HCT116 (cell line): ENCODE measurements at regions not wholly inside any gene's neighbourhood (a gene's known extent, or its start where the extent isn't known, plus 50 kb on each side); places are given as distances from the start of the nearest gene placed in this dataset.

Source experiments
- ATAC-seq: fragments of 200-7000 bp; cut with Tn5 transposase; 2 replicates; pipeline ENCODE4 v1.9.1; 2020; ENCODE audit warnings: mild to moderate bottlenecking, moderate library complexity
- BruUV-seq: library from RNA; stranded (reverse); fragments of 400-500 nt; replicated peaks from 2 replicates; lab custom pipeline; 2021; lab: Mats Ljungman, UMichigan
- CTCF ChIA-PET: fragments of 300-600 bp; sonication (Branson Sonifier 250); formaldehyde crosslinking; loops from one replicate; lab custom pipeline; 2021; ENCODE audit warnings: antibody characterized with exemption; lab: Charles Lee
- POLR2A ChIA-PET: fragments of 300-600, 350-600 bp; sonication (Branson Sonifier 250); formaldehyde crosslinking; loops from one replicate; lab custom pipeline; 2021; ENCODE audit warnings: antibody characterized with exemption; lab: Charles Lee
- RAD21 ChIA-PET, 2 experiments: fragments of 300-600 bp; sonication (Branson Sonifier 250); formaldehyde crosslinking; loops; one replicate each; lab custom pipeline; 2023; ENCODE audit warnings: low total read pairs in 2 of 2; ENCODE audit not compliant: uncharacterized antibody in 2 of 2, unreplicated experiment in 2 of 2, low non-redundant PET in 1 of 2; lab: Charles Lee
- DNase-seq: peaks from one replicate; pipeline ENCODE4 v3.0.0-alpha.2; 2010; ENCODE audit warnings: low read depth, low spot score
- H2AFZ ChIP-seq: fragments of 200-600 bp; shearing (Covaris generic), sonication (generic); 2 replicates; pipeline ENCODE4 v1.6.1; 2017; ENCODE audit warnings: low read depth, mixed run types, mixed read lengths, antibody characterized with exemption, low read length; ENCODE audit not compliant: poor library complexity, severe bottlenecking
- H3K27ac ChIP-seq: 2 replicates; pipeline ENCODE4 v1.5.1; 2012; ENCODE audit warnings: low read depth, low read length
- H3K27me3 ChIP-seq: fragments of 200-600 bp; sonication (generic); 2 replicates; pipeline ENCODE4 v1.6.1; 2016; ENCODE audit warnings: mixed run types, low read length, mixed read lengths; ENCODE audit not compliant: insufficient read depth
- H3K36me3 ChIP-seq, 2 experiments: fragments of 200-500 bp in 1 of 2; fragments of 200-600 bp in 1 of 2; sonication (Bioruptor generic) in 1 of 2; sonication (generic) in 1 of 2; 2 replicates each; pipeline versions ENCODE4 v1.5.1 to v1.6.1; 2014 to 2016; ENCODE audit warnings: low read length in 2 of 2, inconsistent platforms in 1 of 2, mixed read lengths in 1 of 2, mixed run types in 1 of 2; ENCODE audit not compliant: insufficient read depth in 2 of 2, control insufficient read depth in 1 of 2
- H3K4me1 ChIP-seq, 2 experiments: fragments of 200-600 bp in 1 of 2; sonication (generic) in 1 of 2; 2 replicates each; pipeline versions ENCODE4 v1.5.1 to v1.6.1; 2012 to 2017; ENCODE audit warnings: low read length in 2 of 2, inconsistent platforms in 1 of 2, mild to moderate bottlenecking in 1 of 2, mixed read lengths in 1 of 2, mixed run types in 1 of 2, moderate library complexity in 1 of 2; ENCODE audit not compliant: insufficient read depth in 2 of 2, control insufficient read depth in 1 of 2
- H3K4me2 ChIP-seq: fragments of 200-600 bp; sonication (generic); 2 replicates; pipeline ENCODE4 v1.6.1; 2017; ENCODE audit warnings: mixed run types, low read length, mixed read lengths
- H3K4me3 ChIP-seq, 2 experiments: fragments of 200-600 bp in 1 of 2; sonication (generic) in 1 of 2; replicated peaks in 1 of 2; 2 replicates each; pipeline ENCODE4 v1.5.1; 2011 to 2016; ENCODE audit warnings: low read length in 2 of 2, control low read depth in 1 of 2, low read depth in 1 of 2, mild to moderate bottlenecking in 1 of 2, mixed read lengths in 1 of 2, mixed run types in 1 of 2
- H3K79me2 ChIP-seq: fragments of 200-600 bp; sonication (generic); 2 replicates; pipeline ENCODE4 v1.6.1; 2017; ENCODE audit warnings: mild to moderate bottlenecking, mixed run types, low read length, moderate library complexity, mixed read lengths; ENCODE audit not compliant: insufficient read depth
- H3K9ac ChIP-seq: fragments of 200-600 bp; sonication (generic); 2 replicates; pipeline ENCODE4 v1.6.1; 2016; ENCODE audit warnings: low read length, mixed read lengths
- H3K9me2 ChIP-seq: fragments of 200-600 bp; sonication (generic), shearing (Covaris generic); 2 replicates; pipeline ENCODE4 v1.6.1; 2017; ENCODE audit warnings: mixed run types, mild to moderate bottlenecking, moderate library complexity; ENCODE audit not compliant: insufficient read depth
- H3K9me3 ChIP-seq, 2 experiments: fragments of 200-500 bp in 1 of 2; fragments of 200-600 bp in 1 of 2; sonication (Bioruptor generic) in 1 of 2; sonication (generic) in 1 of 2; 2 replicates each; pipeline ENCODE4 v1.6.1; 2014 to 2017; ENCODE audit warnings: low read length in 2 of 2, mixed read lengths in 2 of 2, inconsistent platforms in 1 of 2, low read depth in 1 of 2, mild to moderate bottlenecking in 1 of 2, mixed run types in 1 of 2, moderate library complexity in 1 of 2; ENCODE audit not compliant: control insufficient read depth in 1 of 2, insufficient read depth in 1 of 2
- H4K20me1 ChIP-seq: fragments of 200-600 bp; sonication (generic), shearing (Covaris generic); 2 replicates; pipeline ENCODE4 v1.6.1; 2017; ENCODE audit warnings: mixed run types, mild to moderate bottlenecking, moderate library complexity; ENCODE audit not compliant: insufficient read depth
- CBX3 ChIP-seq: IDR thresholded peaks from 2 replicates; pipeline ENCODE4 v1.6.1; 2012; ENCODE audit warnings: low read depth
- CEBPB ChIP-seq: IDR thresholded peaks from 2 replicates; pipeline ENCODE4 v1.6.1; 2012; ENCODE audit warnings: low read depth
- CTCF ChIP-seq, 3 experiments: fragments of 200-600 bp in 1 of 3; sonication (generic) in 1 of 3; IDR thresholded peaks in 2 of 3; conservative IDR thresholded peaks in 1 of 3; 2 replicates each; pipeline ENCODE4 v1.5.1; 2012 to 2017; ENCODE audit warnings: low read depth in 2 of 3, low read length in 2 of 3, antibody characterized with exemption in 1 of 3, borderline replicate concordance in 1 of 3, control low read depth in 1 of 3, mild to moderate bottlenecking in 1 of 3, mixed read lengths in 1 of 3, mixed run types in 1 of 3, moderate library complexity in 1 of 3; ENCODE audit not compliant: insufficient read depth in 1 of 3
- EGR1 ChIP-seq: IDR thresholded peaks from 2 replicates; pipeline ENCODE4 v1.6.1; 2012; ENCODE audit warnings: low read depth
- EZH2 ChIP-seq: fragments of 200-600 bp; sonication (generic); IDR thresholded peaks from 2 replicates; pipeline ENCODE4 v1.6.1; 2017; ENCODE audit warnings: antibody characterized with exemption, mixed run types
- EZH2phosphoT487 ChIP-seq: fragments of 200-600 bp; IDR thresholded peaks from 2 replicates; pipeline ENCODE4 v1.6.1; 2018; ENCODE audit warnings: antibody characterized with exemption, borderline replicate concordance
- POLR2AphosphoS5 ChIP-seq: IDR thresholded peaks from 2 replicates; pipeline ENCODE4 v1.6.1; 2011; ENCODE audit warnings: mild to moderate bottlenecking, low read depth, low read length, moderate library complexity
- RAD21 ChIP-seq: IDR thresholded peaks from 2 replicates; pipeline ENCODE4 v1.6.1; 2012; ENCODE audit warnings: low read depth, mild to moderate bottlenecking
- SRF ChIP-seq: IDR thresholded peaks from 2 replicates; pipeline ENCODE4 v1.6.1; 2012; ENCODE audit warnings: low read depth
- ZBTB33 ChIP-seq: IDR thresholded peaks from 2 replicates; pipeline ENCODE4 v1.6.1; 2011; ENCODE audit warnings: mild to moderate bottlenecking, low read length, moderate library complexity; ENCODE audit not compliant: insufficient replicate concordance; ENCODE audit errors: extremely low read depth
- ZFX ChIP-seq: fragments of 450-650 bp; IDR thresholded peaks from 2 replicates; pipeline ENCODE4 v1.6.1; 2017
- intact Hi-C: fragments of 100-400 bp; cut with micrococcal nuclease; formaldehyde crosslinking; loops from 2 replicates; pipeline ENCODE4 v1.10.0; 2022
- TF ChIP-seq, protein P1 (sequence below): IDR thresholded peaks from 2 replicates; pipeline ENCODE4 v1.6.1; 2012; ENCODE audit warnings: low read depth
- TF ChIP-seq, protein P2 (sequence below): IDR thresholded peaks from 2 replicates; pipeline ENCODE4 v1.6.1; 2012

DNA sequence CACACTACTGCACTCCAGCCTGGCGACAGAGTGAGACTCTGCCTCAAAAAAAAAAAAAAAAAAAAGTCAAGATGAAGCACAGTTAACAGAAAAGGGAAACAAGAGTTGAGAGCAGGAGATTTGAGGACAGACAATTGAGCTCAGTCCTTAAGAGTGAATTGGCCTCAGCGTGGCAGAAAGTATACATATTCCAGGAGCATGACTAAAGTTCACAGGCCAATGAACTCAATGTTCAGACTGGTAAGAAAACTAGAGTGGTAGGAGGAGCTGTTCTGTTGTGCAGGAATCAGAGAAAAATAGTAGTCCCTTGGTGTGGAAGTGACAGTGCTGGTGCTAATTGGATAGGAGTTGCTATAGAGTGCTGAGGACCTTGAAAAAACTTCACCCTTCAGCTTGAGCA lies 60.0 kb downstream of the NRN1 start:
- no peaks in the 10 kb centered on the region for H3K4me1 ChIP-seq
- no peaks in the 10 kb centered on the region for H3K36me3 ChIP-seq
- CTCF ChIA-PET: no interaction called here
- H3K27ac ChIP-seq: no peak overlapping the region
- TF ChIP-seq ZBTB33 (no peak), CTCF (IDR thresholded peaks at IDR 0.05 in 2 of 3, conservative IDR thresholded peaks at IDR 0.05 in 1 of 3; ENCODE audit: borderline replicate concordance in 1 of 3, insufficient read depth in 1 of 3, low read depth in 2 of 3, low read length in 2 of 3) (no peak), RAD21 (no peak), ZFX (no peak), SRF (no peak), EGR1 (no peak), CBX3 (no peak), EZH2phosphoT487 (no peak), POLR2AphosphoS5 (no peak), EZH2 (no peak), CEBPB (no peak)
- TF ChIP-seq, protein P1, sequence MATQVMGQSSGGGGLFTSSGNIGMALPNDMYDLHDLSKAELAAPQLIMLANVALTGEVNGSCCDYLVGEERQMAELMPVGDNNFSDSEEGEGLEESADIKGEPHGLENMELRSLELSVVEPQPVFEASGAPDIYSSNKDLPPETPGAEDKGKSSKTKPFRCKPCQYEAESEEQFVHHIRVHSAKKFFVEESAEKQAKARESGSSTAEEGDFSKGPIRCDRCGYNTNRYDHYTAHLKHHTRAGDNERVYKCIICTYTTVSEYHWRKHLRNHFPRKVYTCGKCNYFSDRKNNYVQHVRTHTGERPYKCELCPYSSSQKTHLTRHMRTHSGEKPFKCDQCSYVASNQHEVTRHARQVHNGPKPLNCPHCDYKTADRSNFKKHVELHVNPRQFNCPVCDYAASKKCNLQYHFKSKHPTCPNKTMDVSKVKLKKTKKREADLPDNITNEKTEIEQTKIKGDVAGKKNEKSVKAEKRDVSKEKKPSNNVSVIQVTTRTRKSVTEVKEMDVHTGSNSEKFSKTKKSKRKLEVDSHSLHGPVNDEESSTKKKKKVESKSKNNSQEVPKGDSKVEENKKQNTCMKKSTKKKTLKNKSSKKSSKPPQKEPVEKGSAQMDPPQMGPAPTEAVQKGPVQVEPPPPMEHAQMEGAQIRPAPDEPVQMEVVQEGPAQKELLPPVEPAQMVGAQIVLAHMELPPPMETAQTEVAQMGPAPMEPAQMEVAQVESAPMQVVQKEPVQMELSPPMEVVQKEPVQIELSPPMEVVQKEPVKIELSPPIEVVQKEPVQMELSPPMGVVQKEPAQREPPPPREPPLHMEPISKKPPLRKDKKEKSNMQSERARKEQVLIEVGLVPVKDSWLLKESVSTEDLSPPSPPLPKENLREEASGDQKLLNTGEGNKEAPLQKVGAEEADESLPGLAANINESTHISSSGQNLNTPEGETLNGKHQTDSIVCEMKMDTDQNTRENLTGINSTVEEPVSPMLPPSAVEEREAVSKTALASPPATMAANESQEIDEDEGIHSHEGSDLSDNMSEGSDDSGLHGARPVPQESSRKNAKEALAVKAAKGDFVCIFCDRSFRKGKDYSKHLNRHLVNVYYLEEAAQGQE: no peak
- TF ChIP-seq, protein P2, sequence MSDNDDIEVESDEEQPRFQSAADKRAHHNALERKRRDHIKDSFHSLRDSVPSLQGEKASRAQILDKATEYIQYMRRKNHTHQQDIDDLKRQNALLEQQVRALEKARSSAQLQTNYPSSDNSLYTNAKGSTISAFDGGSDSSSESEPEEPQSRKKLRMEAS: no peak
- DNase-seq: no peak
- POLR2A ChIA-PET: no interaction called here
- no peak overlapping the region for H2AFZ ChIP-seq
- no peaks in the 10 kb centered on the region for H3K79me2 ChIP-seq
- H3K9me2 ChIP-seq: no peaks in the 10 kb centered on the region
- no peak overlapping the region for H3K9ac ChIP-seq
- no peaks in the 10 kb centered on the region for H3K27me3 ChIP-seq
- no peak for ATAC-seq
- peaks cover 3 to 12% of the 10 kb centered on the region in 2 experiments; a peak in 2 of 4 replicates for H3K9me3 ChIP-seq
- H4K20me1 ChIP-seq: no peaks in the 10 kb centered on the region
- RAD21 ChIA-PET: no interaction called here
- no peak overlapping the region for H3K4me3 ChIP-seq
- BruUV-seq: no TSS peak
- H3K4me2 ChIP-seq: no peak overlapping the region
- intact Hi-C loops: no loop called here
